Epithelial cell of proximal tubule (primary cell): ENCODE measurements at regions not wholly inside any gene's neighbourhood (a gene's known extent, or its start where the extent isn't known, plus 50 kb on each side); places are given as distances from the start of the nearest gene placed in this dataset.

Experiments
- DNase-seq: peaks from one replicate; pipeline ENCODE4 v3.0.0-alpha.2; 2011; ENCODE audit warnings: low read depth
- H3K4me3 ChIP-seq: 2 replicates; pipeline ENCODE4 v1.5.1; 2011; ENCODE audit warnings: low read depth, mild to moderate bottlenecking, low read length
- CTCF ChIP-seq: conservative IDR thresholded peaks from 2 replicates; pipeline ENCODE4 v1.5.1; 2012; ENCODE audit warnings: low read depth, mild to moderate bottlenecking, low read length

- no peak for DNase-seq
- peak; percentile 4 for TF ChIP-seq CTCF
- H3K4me3 ChIP-seq = no peak overlapping the region
These were observed 153.2 kb downstream of the RTP5 start for GRCh38 chr2:242022550-242023290.

- H3K4me3 ChIP-seq = no peak overlapping the region
- no peak for TF ChIP-seq CTCF
- DNase-seq = no peak
These were observed 155.3 kb downstream of the RTP5 start for GRCh38 chr2:242024751-242025355.

GRCh38 chr2:242027676-242028450, 158.3 kb downstream of the RTP5 start:
- no peak for DNase-seq
- no peak for TF ChIP-seq CTCF
- no peak overlapping the region for H3K4me3 ChIP-seq

- DNase-seq = no peak
- no peak overlapping the region for H3K4me3 ChIP-seq
- no peak for TF ChIP-seq CTCF
These were observed 160.1 kb downstream of the RTP5 start for GRCh38 chr2:242029422-242030225.

- H3K4me3 ChIP-seq = no peak overlapping the region
- TF ChIP-seq CTCF = no peak
- DNase-seq = no peak
These were observed 160.7 kb downstream of the RTP5 start for GRCh38 chr2:242030226-242030575.

GRCh38 chr2:242030858-242031257, 161.3 kb downstream of the RTP5 start:
- no peak for DNase-seq
- no peak overlapping the region for H3K4me3 ChIP-seq
- no peak for TF ChIP-seq CTCF
